Smooth muscle cell (in vitro differentiated cells): ENCODE measurements at regions not wholly inside any gene's neighbourhood (a gene's known extent, or its start where the extent isn't known, plus 50 kb on each side); places are given as distances from the start of the nearest gene placed in this dataset.

Source experiments
- DNase-seq: peaks from one replicate; lab custom pipeline; 2025; ENCODE audit not compliant: unreplicated experiment; lab: John Stamatoyannopoulos, UW
- H2AFZ ChIP-seq: fragments of 200-600 bp; sonication (generic); 2 replicates; pipeline ENCODE4 v1.6.0; 2016; ENCODE audit warnings: antibody characterized with exemption, low read depth, mild to moderate bottlenecking
- H3F3A ChIP-seq: fragments of 200-600 bp; sonication (generic); 2 replicates; pipeline ENCODE4 v1.6.0; 2017; ENCODE audit warnings: antibody characterized with exemption, low read depth
- H3K27ac ChIP-seq: fragments of 200-600 bp; sonication (generic); 2 replicates; pipeline ENCODE4 v1.5.1; 2016; ENCODE audit warnings: low read depth, mild to moderate bottlenecking
- H3K27me3 ChIP-seq: fragments of 200-600 bp; sonication (generic); 2 replicates; pipeline ENCODE4 v1.6.1; 2016; ENCODE audit warnings: low read depth, mild to moderate bottlenecking
- H3K36me3 ChIP-seq: fragments of 200-600 bp; sonication (generic); 2 replicates; pipeline ENCODE4 v1.5.1; 2016; ENCODE audit warnings: low read depth
- H3K4me1 ChIP-seq: fragments of 200-600 bp; sonication (generic); 2 replicates; pipeline ENCODE4 v1.5.1; 2016; ENCODE audit warnings: low read depth
- H3K4me2 ChIP-seq: fragments of 200-600 bp; sonication (generic); 2 replicates; pipeline ENCODE4 v1.6.0; 2016; ENCODE audit warnings: mild to moderate bottlenecking
- H3K4me3 ChIP-seq: fragments of 200-600 bp; sonication (generic); 2 replicates; pipeline ENCODE4 v1.5.1; 2016; ENCODE audit warnings: mild to moderate bottlenecking
- H3K79me2 ChIP-seq: fragments of 200-600 bp; sonication (generic); 2 replicates; pipeline ENCODE4 v1.6.0; 2016; ENCODE audit warnings: low read depth, mild to moderate bottlenecking
- H3K9ac ChIP-seq: fragments of 200-600 bp; sonication (generic); 2 replicates; pipeline ENCODE4 v1.6.0; 2016; ENCODE audit warnings: low read depth
- H3K9me3 ChIP-seq: fragments of 200-600 bp; sonication (generic); replicated peaks from 2 replicates; pipeline ENCODE4 v1.5.1; 2016; ENCODE audit warnings: low read depth
- H4K20me1 ChIP-seq: fragments of 200-600 bp; sonication (generic); 2 replicates; pipeline ENCODE4 v1.6.0; 2016; ENCODE audit warnings: low read depth
- WGBS: methylation state at CpG from one replicate; pipeline ENCODE4 v1.1.7; 2016; ENCODE audit warnings: low lambda C conversion rate; 5-methylcytosine and 5-hydroxymethylcytosine counted together
- TF ChIP-seq, protein P1 (sequence below): fragments of 200-600 bp; sonication (generic); IDR thresholded peaks from 2 replicates; pipeline ENCODE4 v1.5.1; 2017; ENCODE audit warnings: borderline replicate concordance, mild to moderate bottlenecking, antibody characterized with exemption; ENCODE audit not compliant: insufficient read depth, poor library complexity, severe bottlenecking

DNA sequence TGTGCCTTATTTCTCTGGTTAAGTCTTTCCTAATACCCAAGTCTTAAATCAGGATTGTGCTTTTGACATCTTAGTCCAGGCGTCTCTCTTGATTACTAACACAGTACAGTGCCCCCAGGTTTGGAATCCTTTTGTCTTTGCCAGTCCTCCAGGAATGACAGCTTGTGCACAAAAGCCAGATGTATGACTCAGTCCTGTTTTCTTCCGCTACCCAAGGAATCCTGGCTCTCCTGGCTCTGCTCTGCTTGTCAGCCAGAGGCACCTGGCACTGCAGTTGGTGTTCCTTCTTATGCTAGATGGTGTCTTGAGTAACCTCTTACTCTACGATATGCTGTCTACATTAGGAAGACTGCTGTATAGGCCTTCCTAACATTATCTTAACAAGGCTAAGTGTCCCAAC is 728.2 kb upstream of the NECTIN3 start:
- H3K4me3 ChIP-seq: no peak overlapping the region
- H4K20me1 ChIP-seq: no peaks in the 10 kb centered on the region
- TF ChIP-seq, protein P1, sequence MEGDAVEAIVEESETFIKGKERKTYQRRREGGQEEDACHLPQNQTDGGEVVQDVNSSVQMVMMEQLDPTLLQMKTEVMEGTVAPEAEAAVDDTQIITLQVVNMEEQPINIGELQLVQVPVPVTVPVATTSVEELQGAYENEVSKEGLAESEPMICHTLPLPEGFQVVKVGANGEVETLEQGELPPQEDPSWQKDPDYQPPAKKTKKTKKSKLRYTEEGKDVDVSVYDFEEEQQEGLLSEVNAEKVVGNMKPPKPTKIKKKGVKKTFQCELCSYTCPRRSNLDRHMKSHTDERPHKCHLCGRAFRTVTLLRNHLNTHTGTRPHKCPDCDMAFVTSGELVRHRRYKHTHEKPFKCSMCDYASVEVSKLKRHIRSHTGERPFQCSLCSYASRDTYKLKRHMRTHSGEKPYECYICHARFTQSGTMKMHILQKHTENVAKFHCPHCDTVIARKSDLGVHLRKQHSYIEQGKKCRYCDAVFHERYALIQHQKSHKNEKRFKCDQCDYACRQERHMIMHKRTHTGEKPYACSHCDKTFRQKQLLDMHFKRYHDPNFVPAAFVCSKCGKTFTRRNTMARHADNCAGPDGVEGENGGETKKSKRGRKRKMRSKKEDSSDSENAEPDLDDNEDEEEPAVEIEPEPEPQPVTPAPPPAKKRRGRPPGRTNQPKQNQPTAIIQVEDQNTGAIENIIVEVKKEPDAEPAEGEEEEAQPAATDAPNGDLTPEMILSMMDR: no peak
- no peaks in the 10 kb centered on the region for H3K27me3 ChIP-seq
- no peak overlapping the region for H3K9ac ChIP-seq
- H3K4me2 ChIP-seq: no peak overlapping the region
- no peaks in the 10 kb centered on the region for H3F3A ChIP-seq
- DNase-seq: no peak
- H3K79me2 ChIP-seq: no peaks in the 10 kb centered on the region
- peaks cover 2% of the 10 kb centered on the region for H3K4me1 ChIP-seq
- WGBS: 57% methylated on average over 3 of the region's 3 CpGs
- no peak overlapping the region for H2AFZ ChIP-seq
- no peaks in the 10 kb centered on the region for H3K9me3 ChIP-seq
- no peaks in the 10 kb centered on the region for H3K36me3 ChIP-seq
- no peak overlapping the region for H3K27ac ChIP-seq

DNA sequence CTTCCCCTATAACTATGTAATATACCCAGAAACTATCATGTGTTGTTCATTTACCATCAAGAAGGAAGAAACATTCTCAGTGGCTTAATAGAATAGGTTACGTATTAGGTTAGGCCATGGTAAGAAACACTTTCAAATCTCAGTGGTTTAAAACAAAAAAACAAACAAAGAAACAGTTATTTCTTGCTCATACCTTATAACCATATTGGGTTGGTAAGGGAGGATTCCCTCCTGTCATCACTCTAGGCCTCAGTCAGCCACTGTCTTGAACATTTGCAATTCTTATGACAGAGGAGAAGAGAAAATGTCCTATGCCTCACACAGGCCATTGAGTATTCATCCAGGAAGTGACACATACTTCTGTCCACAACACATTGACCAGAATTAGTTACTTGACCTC is 727.7 kb upstream of the NECTIN3 start:
- no peak overlapping the region for H3K4me2 ChIP-seq
- H3K27ac ChIP-seq: no peak overlapping the region
- TF ChIP-seq, protein P1: no peak
- no peaks in the 10 kb centered on the region for H3K27me3 ChIP-seq
- H3K36me3 ChIP-seq: no peaks in the 10 kb centered on the region
- no peak for DNase-seq
- no peak overlapping the region for H3K4me3 ChIP-seq
- H2AFZ ChIP-seq: no peak overlapping the region
- no peaks in the 10 kb centered on the region for H4K20me1 ChIP-seq
- 98% methylated on average over 1 of the region's 1 CpG for WGBS
- H3K79me2 ChIP-seq: no peaks in the 10 kb centered on the region
- no peak overlapping the region for H3K9ac ChIP-seq
- no peaks in the 10 kb centered on the region for H3F3A ChIP-seq
- H3K4me1 ChIP-seq: peaks cover 2% of the 10 kb centered on the region
- no peaks in the 10 kb centered on the region for H3K9me3 ChIP-seq

DNA sequence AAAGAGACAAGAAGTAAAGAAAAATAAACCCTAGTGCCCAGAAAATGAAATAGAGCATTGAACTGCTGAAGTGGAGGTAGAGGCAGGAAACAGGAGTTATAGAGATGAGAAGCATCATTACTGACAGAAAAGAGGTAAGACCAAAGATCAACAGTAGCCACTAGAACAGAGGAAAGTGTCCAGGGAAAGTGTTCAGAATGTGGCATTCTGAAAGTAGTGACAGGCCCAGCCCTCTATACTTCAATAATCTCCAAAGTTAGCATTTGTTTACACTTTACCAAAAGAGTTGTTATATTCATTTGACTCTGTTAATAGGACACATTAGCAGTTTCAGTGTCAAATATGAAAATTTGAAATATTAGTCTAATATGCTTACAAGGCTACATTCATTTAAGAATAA is 727.1 kb upstream of the NECTIN3 start:
- no peaks in the 10 kb centered on the region for H3K27me3 ChIP-seq
- H3K9me3 ChIP-seq: no peaks in the 10 kb centered on the region
- no peaks in the 10 kb centered on the region for H3K79me2 ChIP-seq
- TF ChIP-seq, protein P1: no peak
- H3K4me1 ChIP-seq: peaks cover 2% of the 10 kb centered on the region
- no peak for DNase-seq
- no peak overlapping the region for H2AFZ ChIP-seq
- H3K27ac ChIP-seq: no peak overlapping the region
- no peaks in the 10 kb centered on the region for H4K20me1 ChIP-seq
- H3K4me3 ChIP-seq: no peak overlapping the region
- H3K36me3 ChIP-seq: no peaks in the 10 kb centered on the region
- no peak overlapping the region for H3K4me2 ChIP-seq
- H3K9ac ChIP-seq: no peak overlapping the region
- no peaks in the 10 kb centered on the region for H3F3A ChIP-seq

DNA sequence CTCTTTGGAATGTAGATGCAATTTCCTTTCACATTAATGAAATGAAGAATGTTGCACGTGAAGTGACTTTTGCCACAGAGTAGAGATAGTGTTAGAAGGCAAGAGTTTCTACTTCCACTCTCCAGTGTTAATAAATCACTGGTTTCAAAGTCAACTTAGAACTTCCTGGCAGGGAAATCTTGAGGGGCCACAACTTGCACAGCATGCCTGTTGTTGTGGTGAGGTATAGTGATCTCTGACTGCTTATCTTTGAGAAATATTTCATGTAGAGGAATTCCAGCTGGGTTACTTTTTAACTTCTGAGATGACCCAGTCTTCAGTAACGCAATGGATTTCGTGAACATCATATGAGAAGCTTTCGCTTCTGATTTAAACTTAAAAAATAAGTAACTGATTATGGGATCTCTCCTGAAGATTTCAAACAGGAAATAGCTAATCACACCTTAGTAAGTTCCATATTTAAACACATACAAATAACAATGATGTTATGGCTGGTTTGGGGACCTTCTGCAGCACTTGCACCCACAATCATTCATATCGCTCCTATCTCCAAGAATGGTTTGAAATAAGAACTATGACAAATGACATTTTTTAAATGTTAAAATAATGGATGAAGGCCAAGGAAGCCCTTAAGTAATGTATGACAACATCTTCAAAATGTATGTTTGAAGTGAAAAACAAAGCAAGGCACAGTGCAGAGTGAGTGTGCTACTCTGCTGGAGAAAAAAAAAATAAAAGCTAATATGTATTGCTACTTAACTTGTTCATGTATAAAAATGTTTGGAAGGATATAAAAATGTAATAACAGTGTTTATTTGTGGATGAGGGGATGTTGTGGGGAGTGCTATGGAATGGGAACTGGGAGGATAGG is 726.5 kb upstream of the NECTIN3 start:
- no peak overlapping the region for H3K9ac ChIP-seq
- no peaks in the 10 kb centered on the region for H4K20me1 ChIP-seq
- TF ChIP-seq, protein P1: no peak
- peak overlapping the region; percentile 24 for H2AFZ ChIP-seq
- WGBS: 80% methylated on average over 5 of the region's 5 CpGs
- no peaks in the 10 kb centered on the region for H3K79me2 ChIP-seq
- H3K27me3 ChIP-seq: no peaks in the 10 kb centered on the region
- H3F3A ChIP-seq: no peaks in the 10 kb centered on the region
- peaks cover 2% of the 10 kb centered on the region for H3K4me1 ChIP-seq
- no peak for DNase-seq
- no peaks in the 10 kb centered on the region for H3K9me3 ChIP-seq
- no peak overlapping the region for H3K4me2 ChIP-seq
- no peaks in the 10 kb centered on the region for H3K36me3 ChIP-seq
- no peak overlapping the region for H3K4me3 ChIP-seq
- H3K27ac ChIP-seq: no peak overlapping the region
